ENCODE measurements at regions not wholly inside any gene's neighbourhood (a gene's known extent, or its start where the extent isn't known, plus 50 kb on each side); places are given as distances from the start of the nearest gene placed in this dataset.
"Not testable (repeated sequence)": the region's sequence is repeated elsewhere in the genome, so short reads cannot be mapped to it uniquely, and the experiment has no call there.

DNA sequence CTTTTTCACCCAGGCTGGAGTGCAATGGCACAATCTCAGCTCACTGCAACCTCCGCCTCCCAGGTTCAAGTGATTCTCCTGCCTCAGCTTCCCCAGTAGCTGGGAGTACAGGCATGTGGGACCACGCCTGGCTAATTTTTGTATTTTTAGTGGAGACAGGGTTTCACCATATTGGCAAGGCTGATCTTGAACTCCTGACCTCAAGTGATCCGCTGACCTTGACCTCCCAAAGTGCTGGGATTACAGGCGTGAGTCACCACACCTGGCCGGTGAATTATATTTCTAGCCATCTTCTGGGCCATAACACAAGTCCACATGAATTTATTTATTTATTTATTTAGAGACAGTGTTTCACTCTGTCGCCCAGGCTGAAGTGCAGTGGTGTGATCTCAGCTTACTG, 105.0 kb upstream of the XPO1 start:
- TF ChIP-seq, protein P1, sequence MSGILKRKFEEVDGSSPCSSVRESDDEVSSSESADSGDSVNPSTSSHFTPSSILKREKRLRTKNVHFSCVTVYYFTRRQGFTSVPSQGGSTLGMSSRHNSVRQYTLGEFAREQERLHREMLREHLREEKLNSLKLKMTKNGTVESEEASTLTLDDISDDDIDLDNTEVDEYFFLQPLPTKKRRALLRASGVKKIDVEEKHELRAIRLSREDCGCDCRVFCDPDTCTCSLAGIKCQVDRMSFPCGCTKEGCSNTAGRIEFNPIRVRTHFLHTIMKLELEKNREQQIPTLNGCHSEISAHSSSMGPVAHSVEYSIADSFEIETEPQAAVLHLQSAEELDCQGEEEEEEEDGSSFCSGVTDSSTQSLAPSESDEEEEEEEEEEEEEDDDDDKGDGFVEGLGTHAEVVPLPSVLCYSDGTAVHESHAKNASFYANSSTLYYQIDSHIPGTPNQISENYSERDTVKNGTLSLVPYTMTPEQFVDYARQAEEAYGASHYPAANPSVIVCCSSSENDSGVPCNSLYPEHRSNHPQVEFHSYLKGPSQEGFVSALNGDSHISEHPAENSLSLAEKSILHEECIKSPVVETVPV (CRISPR knock-in tag; IDR thresholded peaks at IDR 0.05) = not testable (repeated sequence)
- TF ChIP-seq, protein P2, sequence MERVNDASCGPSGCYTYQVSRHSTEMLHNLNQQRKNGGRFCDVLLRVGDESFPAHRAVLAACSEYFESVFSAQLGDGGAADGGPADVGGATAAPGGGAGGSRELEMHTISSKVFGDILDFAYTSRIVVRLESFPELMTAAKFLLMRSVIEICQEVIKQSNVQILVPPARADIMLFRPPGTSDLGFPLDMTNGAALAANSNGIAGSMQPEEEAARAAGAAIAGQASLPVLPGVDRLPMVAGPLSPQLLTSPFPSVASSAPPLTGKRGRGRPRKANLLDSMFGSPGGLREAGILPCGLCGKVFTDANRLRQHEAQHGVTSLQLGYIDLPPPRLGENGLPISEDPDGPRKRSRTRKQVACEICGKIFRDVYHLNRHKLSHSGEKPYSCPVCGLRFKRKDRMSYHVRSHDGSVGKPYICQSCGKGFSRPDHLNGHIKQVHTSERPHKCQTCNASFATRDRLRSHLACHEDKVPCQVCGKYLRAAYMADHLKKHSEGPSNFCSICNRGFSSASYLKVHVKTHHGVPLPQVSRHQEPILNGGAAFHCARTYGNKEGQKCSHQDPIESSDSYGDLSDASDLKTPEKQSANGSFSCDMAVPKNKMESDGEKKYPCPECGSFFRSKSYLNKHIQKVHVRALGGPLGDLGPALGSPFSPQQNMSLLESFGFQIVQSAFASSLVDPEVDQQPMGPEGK (CRISPR knock-in tag; IDR thresholded peaks at IDR 0.05; ENCODE audit: borderline replicate concordance) = not testable (repeated sequence)
- TF ChIP-seq PPARA (CRISPR knock-in tag; IDR thresholded peaks at IDR 0.05; ENCODE audit: borderline replicate concordance); SNAI2 (CRISPR knock-in tag; IDR thresholded peaks at IDR 0.05); TOX (CRISPR knock-in tag; IDR thresholded peaks at IDR 0.05; ENCODE audit: borderline replicate concordance); RARB (CRISPR knock-in tag; IDR thresholded peaks at IDR 0.05); ISL1 (CRISPR knock-in tag; IDR thresholded peaks at IDR 0.05); BACH2 (CRISPR knock-in tag; IDR thresholded peaks at IDR 0.05; ENCODE audit: borderline replicate concordance): not testable (repeated sequence)
- TF ChIP-seq, protein P3, sequence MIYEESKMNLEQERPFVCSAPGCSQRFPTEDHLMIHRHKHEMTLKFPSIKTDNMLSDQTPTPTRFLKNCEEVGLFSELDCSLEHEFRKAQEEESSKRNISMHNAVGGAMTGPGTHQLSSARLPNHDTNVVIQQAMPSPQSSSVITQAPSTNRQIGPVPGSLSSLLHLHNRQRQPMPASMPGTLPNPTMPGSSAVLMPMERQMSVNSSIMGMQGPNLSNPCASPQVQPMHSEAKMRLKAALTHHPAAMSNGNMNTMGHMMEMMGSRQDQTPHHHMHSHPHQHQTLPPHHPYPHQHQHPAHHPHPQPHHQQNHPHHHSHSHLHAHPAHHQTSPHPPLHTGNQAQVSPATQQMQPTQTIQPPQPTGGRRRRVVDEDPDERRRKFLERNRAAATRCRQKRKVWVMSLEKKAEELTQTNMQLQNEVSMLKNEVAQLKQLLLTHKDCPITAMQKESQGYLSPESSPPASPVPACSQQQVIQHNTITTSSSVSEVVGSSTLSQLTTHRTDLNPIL (CRISPR knock-in tag; IDR thresholded peaks at IDR 0.05; ENCODE audit: low read depth) = not testable (repeated sequence)

Data from SK-N-SH treated with all-trans-retinoic acid at 6 μM for 48 hours (cell line).